ENCODE measurements at regions not wholly inside any gene's neighbourhood (a gene's known extent, or its start where the extent isn't known, plus 50 kb on each side); places are given as distances from the start of the nearest gene placed in this dataset.
A peak's percentile ranks its signal among the peaks of the same experiment; 100 is the strongest.
"Not testable (repeated sequence)": the region's sequence is repeated elsewhere in the genome, so short reads cannot be mapped to it uniquely, and the experiment has no call there.

DNA sequence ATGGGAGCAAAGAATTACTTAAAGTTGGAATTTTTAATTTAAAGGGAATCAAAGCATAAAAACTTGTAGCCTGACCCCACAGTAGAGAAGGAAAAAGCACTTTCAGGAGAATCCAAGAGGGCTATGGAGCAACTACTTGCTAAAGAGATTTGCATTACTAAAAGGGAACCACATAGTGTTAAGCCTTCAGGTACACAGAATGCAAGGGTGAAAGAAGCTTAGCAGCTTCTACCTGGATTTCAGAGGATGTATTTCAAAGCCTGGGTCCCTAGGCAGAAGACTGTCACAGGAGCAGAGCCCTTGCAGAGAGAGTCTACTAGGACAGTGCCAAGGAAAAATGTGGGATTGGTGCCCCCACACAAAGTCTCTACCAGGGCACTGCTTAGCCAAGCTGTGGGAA lies 575.0 kb downstream of the GBE1 start:
- no peak for DNase-seq (ENCODE audit: low spot score)

DNA sequence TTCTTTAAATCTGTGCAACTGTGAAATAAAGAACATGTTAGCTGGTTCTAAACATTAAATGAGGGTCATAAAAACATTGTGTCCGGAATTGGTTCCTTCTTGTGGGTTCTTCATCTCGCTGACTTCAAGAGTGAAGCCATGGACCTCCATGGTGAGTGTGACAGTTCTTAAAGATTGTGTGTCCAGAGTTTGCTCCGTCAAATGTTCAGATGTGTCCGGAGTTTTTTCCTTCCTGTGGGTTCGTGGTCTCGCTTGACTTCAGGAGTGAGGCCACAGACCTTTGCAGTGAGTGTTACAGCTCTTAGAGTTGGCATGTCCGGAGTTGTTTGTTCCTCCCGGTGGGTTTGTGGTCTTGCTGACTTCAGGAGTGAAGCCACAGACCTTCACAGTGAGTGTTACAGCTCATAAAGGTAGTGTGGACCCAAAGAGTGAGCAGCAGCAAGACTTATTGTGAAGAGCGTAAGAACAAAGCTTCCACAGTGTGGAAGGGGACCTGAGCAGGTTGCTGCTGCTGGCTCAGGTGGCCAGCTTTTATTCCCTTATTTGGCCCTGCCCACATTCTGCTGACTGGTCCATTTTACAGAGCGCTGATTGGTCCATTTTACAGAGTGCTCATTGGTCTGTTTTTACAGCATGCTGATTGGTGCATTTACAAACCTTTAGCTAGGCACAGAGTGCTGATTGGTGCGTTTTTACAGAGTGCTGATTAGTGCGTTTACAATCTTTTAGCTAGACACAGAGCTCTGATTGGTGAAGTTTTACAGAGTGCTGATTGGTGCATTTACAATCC lies 579.2 kb downstream of the GBE1 start:
- not testable (repeated sequence) for DNase-seq (ENCODE audit: low spot score)

DNA sequence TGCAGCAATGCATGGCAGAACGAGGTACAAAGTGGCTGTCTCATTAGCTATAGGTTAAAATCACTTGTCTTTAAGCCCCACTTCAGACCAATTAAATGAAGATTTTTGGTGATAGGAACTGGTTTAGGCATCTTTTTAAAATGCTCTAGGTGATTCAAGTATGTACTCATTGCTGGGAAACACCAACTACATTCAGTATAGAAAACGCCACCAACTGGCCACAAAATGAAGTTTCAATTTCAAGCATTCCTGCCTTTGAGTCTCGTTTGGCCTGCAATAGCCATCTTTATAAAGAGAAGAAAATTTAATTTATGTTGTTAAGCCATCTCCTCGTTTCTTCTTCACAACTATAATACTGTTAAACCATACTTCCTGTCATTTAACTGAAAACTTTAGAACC lies 587.9 kb downstream of the GBE1 start:
- peak; percentile 7 for DNase-seq (ENCODE audit: low spot score)

DNA sequence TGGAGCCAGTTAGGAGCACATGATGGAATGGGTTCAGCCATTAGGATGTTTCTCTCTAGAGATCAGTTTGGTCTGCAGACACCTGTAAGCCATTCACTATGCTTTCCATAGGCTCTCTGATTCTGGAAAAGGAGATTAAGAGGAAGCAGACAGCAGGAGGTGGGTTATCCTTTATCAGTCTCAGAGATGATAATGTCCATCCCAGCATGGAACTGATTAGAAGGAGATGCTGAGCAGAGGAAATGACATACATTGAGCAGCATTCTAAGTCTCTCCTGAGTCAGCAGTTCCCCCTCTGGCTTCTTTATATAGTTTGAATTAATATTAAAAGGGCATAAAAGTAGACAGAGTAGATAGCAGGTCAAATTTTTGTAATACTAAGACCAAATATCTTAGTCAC lies 591.1 kb downstream of the GBE1 start:
- no peak for DNase-seq (ENCODE audit: low spot score)

DNA sequence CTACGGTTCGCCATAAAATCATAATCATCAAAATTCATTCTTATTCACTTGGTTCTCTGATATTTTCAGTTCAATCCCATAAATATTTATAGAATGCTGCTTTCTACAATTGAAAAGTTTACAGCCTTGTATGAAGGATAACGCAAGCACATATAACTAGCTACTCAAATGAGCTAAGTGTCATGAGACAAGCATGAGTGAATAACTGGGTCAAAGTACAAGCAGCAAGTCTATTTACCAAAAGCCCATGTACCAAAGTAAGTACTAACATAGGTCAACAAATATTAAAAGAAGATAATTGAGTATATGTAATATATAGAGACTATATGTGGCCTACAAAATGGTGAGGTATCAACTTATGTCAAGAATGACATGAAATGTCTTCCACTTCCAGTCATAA lies 596.6 kb downstream of the GBE1 start:
- DNase-seq (ENCODE audit: low spot score), result no peak

DNA sequence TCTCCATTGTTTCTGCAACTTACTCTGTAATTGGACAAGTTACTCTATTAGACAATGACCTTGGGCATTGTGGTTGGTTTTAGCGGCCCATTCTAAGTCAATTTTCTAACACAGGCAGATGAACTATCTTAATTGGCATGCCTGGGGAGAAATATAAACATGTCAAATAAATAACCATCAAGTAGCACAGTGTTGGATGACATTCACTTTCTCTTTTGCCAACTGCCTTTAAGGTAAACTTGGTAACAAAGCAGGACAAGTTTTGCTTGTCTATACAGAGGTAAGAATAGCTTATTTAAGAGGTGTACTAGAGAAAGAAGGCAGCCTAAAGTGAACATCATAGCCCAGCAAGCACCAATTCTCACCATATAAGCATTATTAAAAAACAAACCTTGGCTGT lies 599.6 kb downstream of the GBE1 start:
- no peak for DNase-seq (ENCODE audit: low spot score)

DNA sequence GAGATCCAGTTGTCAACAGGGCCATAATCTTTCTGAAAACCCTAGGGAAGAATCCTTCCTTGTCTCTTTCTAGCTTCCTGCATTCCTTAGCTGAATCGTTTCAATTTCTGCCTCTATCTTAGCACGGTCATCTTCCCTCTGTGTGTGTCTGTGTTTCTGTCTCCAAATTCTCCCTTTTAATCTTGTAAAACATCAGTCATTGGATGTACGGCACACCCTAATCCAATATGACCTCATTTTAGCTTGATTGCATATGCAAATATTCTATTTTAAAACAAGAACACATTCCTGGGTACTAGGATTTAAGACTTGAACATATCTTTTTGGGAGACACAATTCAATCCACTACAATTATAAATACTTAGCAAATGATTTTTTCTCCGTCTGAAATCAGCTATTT lies 600.3 kb downstream of the GBE1 start:
- DNase-seq (ENCODE audit: low spot score), result no peak

DNA sequence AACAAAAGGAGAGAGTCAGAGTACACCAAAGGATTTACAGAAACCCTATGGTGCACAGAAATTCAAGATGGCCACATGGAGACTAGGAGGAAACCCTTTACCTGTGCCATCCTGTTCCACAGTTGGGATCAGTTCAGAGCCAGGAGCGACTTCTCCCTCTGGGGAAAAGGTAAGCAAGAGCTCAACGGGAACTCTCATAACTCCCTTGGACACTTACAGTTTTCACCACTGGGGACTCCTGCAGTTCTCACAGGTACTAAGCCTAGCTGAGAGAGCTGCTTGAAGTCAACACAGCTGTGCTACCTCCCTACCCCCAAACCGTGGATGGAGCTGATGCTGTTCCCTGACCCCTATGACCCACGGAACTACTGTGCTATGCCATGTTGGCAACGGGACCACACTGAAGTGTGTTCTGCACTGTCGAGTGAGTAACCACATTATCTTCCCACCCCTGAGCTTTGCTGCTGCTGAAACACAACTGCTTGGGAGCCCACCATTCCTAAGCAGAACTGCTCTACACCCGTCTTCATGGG lies 606.8 kb downstream of the GBE1 start:
- DNase-seq (ENCODE audit: low spot score), result no peak

DNA sequence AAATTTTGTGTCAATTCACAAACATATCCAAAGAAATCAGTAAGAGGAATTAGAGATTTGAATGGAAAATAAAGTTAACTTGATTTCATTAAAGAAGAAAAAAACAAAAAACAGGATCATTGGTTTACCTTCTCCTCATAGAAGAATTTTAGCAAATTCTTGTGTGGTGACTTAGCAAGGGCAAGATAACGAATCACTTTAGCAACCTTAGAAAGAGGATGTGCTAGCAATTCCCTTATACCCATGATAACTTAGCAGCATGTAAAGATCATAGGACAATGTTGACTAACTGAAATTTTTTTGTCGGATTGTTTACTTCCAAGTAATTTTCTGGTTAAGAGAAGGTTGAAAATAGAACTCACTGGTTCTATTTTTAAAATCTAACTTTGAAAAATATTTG lies 609.3 kb downstream of the GBE1 start:
- DNase-seq (ENCODE audit: low spot score), result peak; percentile 5

DNA sequence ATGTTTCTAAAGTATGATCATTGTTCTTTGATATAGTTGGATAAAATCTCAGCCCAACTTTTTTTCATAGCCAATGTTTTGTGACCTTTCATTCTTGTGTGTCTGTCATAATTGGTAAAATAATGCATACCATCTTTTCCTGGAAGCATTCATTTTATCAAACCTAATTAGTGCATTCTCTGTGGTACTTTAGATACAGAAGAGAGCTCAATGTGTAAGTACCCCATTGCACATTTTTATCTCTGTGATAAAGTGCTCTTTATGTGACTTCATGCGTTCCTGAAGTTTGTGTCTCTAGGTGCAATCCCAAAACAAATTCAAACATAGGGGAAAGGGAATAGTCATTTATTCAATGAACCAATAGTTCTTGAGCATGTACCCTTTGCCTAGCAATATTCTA lies 628.5 kb downstream of the GBE1 start:
- DNase-seq (ENCODE audit: low spot score), result no peak

DNA sequence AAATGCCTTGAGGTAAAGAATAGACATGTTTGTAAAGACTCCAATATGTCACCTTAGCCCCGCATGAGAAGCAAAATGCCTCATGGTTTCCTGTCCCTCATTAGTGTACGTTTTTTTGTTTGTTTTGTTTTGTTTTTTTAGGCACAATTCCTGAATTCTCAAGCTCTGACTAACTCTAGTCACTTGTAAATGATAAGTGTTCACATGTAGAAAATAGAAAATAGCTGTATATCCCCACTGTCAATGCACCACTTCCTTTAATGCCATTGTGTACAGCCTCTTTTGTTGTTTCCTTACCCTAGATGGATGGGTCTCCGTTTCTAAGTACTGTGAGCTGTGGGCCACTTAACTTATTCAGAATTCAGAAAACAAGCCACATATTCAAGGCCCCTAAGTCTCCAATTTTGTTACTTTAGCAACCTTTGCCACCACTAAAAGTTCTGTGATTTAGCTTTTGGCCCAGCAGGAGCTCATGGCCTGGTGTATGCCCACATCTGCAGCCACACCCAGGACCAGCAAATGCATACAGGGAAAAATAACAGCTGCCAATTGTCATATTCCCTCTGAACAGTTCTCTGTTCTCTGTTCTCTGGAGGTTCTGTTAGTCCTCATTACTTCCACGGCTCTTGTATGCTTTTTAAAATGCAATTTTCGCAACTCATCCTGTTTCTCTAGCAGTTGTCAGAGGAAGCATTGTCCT lies 655.5 kb downstream of the GBE1 start:
- DNase-seq (ENCODE audit: low spot score), result peak; percentile 96

DNA sequence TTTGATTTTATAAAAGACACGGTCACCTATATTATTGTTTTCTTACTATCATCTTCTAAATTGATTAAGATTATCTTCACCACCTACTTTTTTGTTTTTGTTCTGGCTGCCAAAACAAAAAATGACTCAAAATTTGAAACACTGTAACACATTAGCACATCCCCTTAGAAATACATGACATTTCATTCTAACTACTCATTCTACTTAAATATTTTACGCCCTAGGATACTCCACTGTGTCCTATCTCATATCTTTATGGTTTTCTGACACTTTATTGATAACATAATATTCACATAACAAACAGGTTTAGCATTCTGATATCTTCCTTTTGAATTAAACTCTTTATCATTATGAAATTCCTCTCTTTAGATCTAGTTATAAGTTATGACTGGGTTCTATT lies 656.2 kb downstream of the GBE1 start:
- peak; percentile 31 for DNase-seq (ENCODE audit: low spot score)

DNA sequence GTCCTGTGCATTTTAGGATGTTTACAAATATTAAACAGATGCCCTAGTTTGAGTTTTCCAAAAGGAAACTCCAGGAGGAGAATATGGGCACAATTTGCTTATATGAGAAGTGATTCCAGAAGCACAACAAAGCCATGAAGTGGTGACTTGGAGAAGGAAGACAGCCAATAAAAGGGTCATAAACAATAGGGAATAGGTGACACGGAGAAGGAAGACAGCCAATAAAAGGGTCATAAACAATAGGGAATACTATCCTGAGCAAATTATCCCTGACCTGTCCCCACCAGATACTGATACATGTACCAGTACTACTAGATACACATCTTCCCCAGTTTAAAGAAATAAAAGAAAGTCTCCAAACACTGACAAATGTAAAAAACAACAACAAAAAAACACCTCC lies 663.6 kb downstream of the GBE1 start:
- DNase-seq (ENCODE audit: low spot score), result no peak

DNA sequence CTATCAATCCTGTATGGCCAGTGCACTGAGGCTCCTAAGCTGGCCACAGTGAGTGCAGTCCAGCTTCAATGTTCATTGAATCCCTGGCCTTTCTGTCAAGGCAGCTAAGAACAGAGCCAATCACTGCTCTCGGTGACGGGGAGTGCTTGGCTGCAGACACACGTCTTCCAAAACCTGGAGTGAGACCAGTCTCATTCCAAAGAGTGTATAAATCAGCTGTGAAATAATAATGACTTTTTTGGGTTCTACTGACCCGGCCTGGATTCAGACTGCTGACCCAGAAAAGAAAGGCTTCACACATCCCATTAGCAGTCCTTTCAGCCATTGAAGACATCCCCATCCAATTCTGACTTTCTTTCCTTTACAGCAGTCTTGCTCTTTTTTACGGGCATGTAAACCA lies 665.5 kb downstream of the GBE1 start:
- no peak for DNase-seq (ENCODE audit: low spot score)

DNA sequence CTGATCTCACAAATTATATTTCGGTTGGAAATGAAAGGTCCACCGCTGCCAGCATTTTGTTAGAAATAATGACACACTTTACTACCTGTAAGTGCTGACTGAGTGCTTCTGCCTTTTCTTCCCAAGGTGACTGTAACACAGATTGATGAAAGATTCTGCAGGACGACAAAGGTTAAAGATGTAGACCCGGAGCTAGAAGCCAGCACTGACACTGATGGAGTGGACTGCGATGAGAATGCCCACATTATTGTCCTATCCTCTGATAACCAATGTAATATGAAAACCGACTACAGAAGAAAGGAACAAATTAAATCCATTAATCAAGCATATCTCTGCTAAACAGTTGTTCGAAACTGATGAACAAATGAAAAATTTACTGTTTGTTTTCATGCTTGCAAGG lies 666.5 kb downstream of the GBE1 start:
- DNase-seq (ENCODE audit: low spot score), result no peak

DNA sequence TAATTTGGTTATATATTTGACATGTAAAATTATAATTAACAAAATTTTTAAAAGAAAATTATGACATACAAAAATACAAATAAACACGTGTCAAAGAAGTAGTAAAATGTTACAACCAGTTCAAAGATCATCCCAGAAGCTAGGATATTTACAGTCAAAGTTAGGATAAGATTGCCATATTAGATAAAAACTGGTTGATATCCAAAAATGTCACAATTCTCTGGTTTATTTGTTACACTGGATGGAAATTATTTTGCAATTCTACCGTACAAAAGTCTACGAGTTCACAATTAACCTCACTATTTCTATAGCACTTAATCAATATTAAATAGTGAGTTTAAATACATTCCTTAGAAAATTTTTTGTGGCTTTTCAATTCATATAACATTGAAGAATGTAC lies 673.8 kb downstream of the GBE1 start:
- no peak for DNase-seq (ENCODE audit: low spot score)

DNA sequence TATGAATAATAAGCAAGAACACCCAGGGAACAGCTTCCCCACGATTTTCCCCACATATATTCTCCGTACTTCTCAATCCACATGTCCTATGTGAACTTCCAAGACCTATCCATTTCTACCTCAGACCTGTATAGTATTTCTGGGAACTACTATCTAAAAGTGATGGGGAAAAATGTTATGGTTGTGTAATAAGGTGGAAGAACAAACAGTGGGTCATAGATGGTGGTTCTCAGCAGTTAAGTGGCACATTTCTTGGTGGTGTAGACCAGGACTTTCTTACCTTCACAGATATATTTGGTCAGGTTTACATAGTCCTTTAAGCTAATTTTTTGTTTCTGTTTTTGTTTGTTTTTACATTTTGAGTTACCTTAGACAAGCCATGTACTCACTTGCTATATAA lies 675.1 kb downstream of the GBE1 start:
- DNase-seq (ENCODE audit: low spot score), result no peak

DNA sequence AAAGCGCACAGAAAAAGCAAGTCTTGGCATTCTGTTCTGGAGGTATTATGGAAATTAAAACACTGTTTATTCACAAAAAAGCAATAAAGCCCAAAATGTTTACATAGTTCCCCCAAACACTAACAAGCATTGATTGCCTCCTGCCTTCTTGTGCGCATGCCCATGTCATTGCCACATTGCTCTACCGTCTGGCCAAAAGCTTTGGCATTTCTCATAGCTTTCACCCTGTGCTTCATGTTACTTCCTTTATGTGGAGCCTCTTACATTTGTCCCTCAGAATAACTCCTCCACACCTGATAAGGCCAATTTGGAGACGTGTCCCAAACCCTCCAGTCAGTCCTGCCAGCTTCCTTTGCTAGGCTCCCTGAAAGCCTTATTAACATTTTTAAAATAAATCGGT lies 680.8 kb downstream of the GBE1 start:
- DNase-seq (ENCODE audit: low spot score), result no peak

DNA sequence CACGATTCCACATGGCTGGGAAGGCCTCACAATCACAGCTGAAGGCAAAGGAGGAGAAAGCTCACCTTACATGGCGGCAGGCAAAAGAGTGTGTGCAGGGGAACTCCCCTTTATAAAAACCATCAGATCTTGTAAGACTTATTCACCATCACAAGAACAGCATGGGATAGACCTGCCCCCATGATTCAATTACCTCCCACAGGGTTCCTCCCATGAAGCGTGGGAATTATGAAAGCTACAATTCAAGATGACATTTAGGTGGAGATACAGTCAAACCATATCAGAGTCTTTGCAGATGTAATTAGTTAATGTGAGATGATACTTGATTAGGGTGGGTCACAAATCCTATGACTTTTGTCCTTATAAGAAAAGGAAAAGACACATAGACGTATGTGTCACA lies 688.9 kb downstream of the GBE1 start:
- DNase-seq (ENCODE audit: low spot score), result no peak

DNA sequence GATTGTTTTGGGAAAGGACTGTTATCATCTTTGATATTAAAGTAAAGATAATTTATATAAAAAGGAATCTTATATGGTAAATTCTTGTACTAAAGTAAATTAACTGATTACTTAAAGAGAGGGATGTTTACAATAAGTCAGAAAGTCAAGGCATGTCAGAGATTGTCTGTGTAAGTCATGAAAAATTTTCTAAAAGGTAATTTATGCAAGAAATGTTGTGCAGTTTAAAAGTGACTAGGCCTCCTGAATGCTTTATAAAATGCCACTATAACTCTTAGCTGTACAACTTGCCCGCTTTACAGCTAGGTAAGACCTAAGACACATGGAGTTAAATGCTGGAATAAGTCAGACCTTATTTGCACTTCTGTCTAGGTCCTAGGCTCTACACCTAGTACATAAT lies 692.9 kb downstream of the GBE1 start:
- no peak for DNase-seq (ENCODE audit: low spot score)

DNA sequence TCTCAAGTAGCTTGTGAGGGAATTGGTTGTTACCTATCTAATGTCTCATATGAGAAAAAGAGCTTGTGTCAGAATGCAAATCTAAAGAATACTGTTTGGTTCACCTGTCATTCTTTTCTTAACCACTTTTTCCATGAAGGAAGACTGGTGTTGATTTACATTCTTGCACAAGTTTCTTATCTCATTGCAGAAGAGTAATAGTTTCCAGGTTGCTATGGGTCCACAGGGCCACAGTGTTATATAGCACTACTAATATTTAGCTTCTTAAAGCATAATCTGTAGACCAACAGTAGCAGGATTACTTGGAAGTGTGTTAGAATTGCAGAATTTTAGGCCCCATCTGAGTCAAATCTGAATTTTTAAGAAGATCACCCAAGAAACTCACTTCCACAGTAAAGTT lies 697.5 kb downstream of the GBE1 start:
- DNase-seq (ENCODE audit: low spot score), result no peak

DNA sequence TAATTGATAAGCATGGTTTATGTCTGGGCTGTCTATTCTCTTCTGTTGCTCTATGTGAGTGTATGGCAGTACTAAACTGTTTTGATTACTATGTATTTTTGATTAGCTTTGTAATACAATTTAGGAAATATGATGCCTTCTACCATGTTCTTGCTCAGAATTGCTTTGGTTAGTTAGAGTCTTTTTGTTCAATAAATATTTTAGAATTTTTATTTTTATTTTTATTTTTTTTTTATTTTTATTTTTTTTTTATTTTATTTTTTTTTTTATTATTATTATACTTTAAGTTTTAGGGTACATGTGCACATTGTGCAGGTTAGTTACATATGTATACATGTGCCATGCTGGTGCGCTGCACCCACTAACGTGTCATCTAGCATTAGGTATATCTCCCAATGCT lies 710.3 kb downstream of the GBE1 start:
- DNase-seq (ENCODE audit: low spot score), result not testable (repeated sequence)

DNA sequence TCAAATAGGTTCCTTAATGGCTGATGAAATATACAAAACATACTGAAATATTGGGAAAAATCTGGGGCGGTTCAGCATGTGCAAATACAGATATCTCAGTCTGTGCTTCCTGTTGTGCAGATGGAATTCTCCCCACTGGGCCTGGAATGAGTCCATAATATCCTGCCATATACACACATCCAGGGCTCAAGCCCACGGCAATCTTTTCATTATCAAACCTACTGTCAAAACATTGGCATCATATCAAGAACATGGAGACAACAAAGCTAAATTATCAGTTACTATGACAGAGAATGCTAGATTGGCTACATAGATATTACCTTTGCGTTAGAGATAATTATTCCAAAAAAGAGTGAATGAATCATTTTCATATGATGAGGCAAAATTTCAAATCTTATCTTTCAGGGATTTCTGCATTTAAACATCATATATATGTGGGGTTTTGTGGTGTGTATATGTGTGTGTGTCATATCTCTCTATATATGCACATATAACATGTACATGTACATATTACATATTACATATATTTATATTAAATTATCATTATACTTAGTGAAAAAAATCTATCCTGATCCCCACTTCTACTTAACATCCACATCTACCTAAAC lies 713.3 kb downstream of the GBE1 start:
- DNase-seq (ENCODE audit: low spot score), result no peak

Data from kidney capillary endothelial cell (primary cell).